MCF 10A (cell line): ENCODE measurements at regions not wholly inside any gene's neighbourhood (a gene's known extent, or its start where the extent isn't known, plus 50 kb on each side); places are given as distances from the start of the nearest gene placed in this dataset.

Experiments
- BruUV-seq: library from RNA; stranded (reverse); fragments of 400-500 nt; replicated peaks from 2 replicates; lab custom pipeline; 2021; lab: Mats Ljungman, UMichigan
- CTCF ChIA-PET: fragments of 300-600 bp; sonication (Branson Sonifier 250); formaldehyde crosslinking; extraction: SDS; loops from one replicate; lab custom pipeline; 2021; ENCODE audit warnings: antibody characterized with exemption, inconsistent platforms; lab: Yijun Ruan, JAX
- POLR2A ChIA-PET: fragments of 300-600, 350-650 bp; sonication (Branson Sonifier 250); formaldehyde crosslinking; extraction: SDS; loops from one replicate; lab custom pipeline; 2020; ENCODE audit warnings: antibody characterized with exemption, inconsistent platforms; lab: Yijun Ruan, JAX
- DNase-seq: peaks from one replicate; pipeline ENCODE4 v3.0.0-alpha.2; 2018; ENCODE audit not compliant: unreplicated experiment
- H3K27ac Mint-ChIP-seq: one replicate; pipeline ENCODE4 v1.8.0; 2022; ENCODE audit warnings: mild to moderate bottlenecking, low read depth, mixed read lengths; ENCODE audit not compliant: unreplicated experiment
- H3K27me3 Mint-ChIP-seq: one replicate; pipeline ENCODE4 v1.8.0; 2022; ENCODE audit warnings: mixed read lengths; ENCODE audit not compliant: insufficient read depth, unreplicated experiment
- H3K36me3 Mint-ChIP-seq: one replicate; pipeline ENCODE4 v1.8.0; 2022; ENCODE audit warnings: mild to moderate bottlenecking, moderate library complexity, mixed read lengths; ENCODE audit not compliant: insufficient read depth, unreplicated experiment
- H3K4me1 Mint-ChIP-seq: one replicate; pipeline ENCODE4 v1.8.0; 2022; ENCODE audit warnings: mixed read lengths; ENCODE audit not compliant: insufficient read depth, unreplicated experiment
- H3K4me3 Mint-ChIP-seq: one replicate; pipeline ENCODE4 v1.8.0; 2022; ENCODE audit warnings: mild to moderate bottlenecking, moderate library complexity, mixed read lengths; ENCODE audit not compliant: unreplicated experiment
- H3K9me3 Mint-ChIP-seq: one replicate; pipeline ENCODE4 v1.8.0; 2022; ENCODE audit warnings: mixed read lengths; ENCODE audit not compliant: unreplicated experiment
- CTCF ChIP-seq: fragments of 200-600 bp; IDR thresholded peaks from one replicate; pipeline ENCODE4 v1.8.0; 2022; ENCODE audit warnings: antibody characterized with exemption, mild to moderate bottlenecking; ENCODE audit not compliant: unreplicated experiment
- intact Hi-C: fragments of 100-400 bp; cut with micrococcal nuclease; formaldehyde crosslinking; loops from 2 replicates; pipeline ENCODE4 v1.14.1; 2022

- no TSS peak for BruUV-seq
- intact Hi-C loops: no loop called here
- no peak for TF ChIP-seq CTCF
- no peaks in the 10 kb centered on the region for H3K36me3 Mint-ChIP-seq
- H3K9me3 Mint-ChIP-seq: peaks cover 12% of the 10 kb centered on the region
- no peak for DNase-seq
- H3K27me3 Mint-ChIP-seq: no peaks in the 10 kb centered on the region
- no peak overlapping the region for H3K27ac Mint-ChIP-seq
- CTCF ChIA-PET: no interaction called here
- POLR2A ChIA-PET: no interaction called here
- no peak overlapping the region for H3K4me3 Mint-ChIP-seq
- peaks cover 41% of the 10 kb centered on the region for H3K4me1 Mint-ChIP-seq
Observed at GRCh38 chr2:128729051-128729450, 410.4 kb upstream of the HS6ST1 start.

GRCh38 chr2:128731994-128732650 is 413.5 kb upstream of the HS6ST1 start:
- BruUV-seq: no TSS peak
- ChIA-PET CTCF (interaction anchor here (0.7 kb wide), 1 partner anchor 456 kb away, joined by 4 read pairs; no protein-coding TSS in a partner anchor), POLR2A (interaction anchor here (0.6 to 1.1 kb wide), 4 partner anchors 12 to 77 kb away, joined by 3 to 4 read pairs (median 4); no protein-coding TSS in a partner anchor)
- no peak for TF ChIP-seq CTCF
- Mint-ChIP-seq H3K27ac (no peak overlapping the region), H3K9me3 (peaks cover 12% of the 10 kb centered on the region), H3K4me1 (peaks cover 32% of the 10 kb centered on the region), H3K36me3 (no peaks in the 10 kb centered on the region), H3K27me3 (no peaks in the 10 kb centered on the region), H3K4me3 (no peak overlapping the region)
- intact Hi-C loops: loop anchor here (10.0 kb wide), 1 partner anchor 1113 kb away; no protein-coding TSS in a partner anchor
- DNase-seq: no peak

GRCh38 chr2:128732976-128733431 is 414.3 kb upstream of the HS6ST1 start:
- Mint-ChIP-seq H3K9me3 (peaks cover 12% of the 10 kb centered on the region), H3K27ac (peak overlapping the region; percentile 54), H3K27me3 (no peaks in the 10 kb centered on the region), H3K4me3 (no peak overlapping the region), H3K4me1 (peaks cover 23% of the 10 kb centered on the region), H3K36me3 (no peaks in the 10 kb centered on the region)
- CTCF ChIA-PET: interaction anchor here (1.1 kb wide), 1 partner anchor 21 kb away, joined by 3 read pairs; no protein-coding TSS in a partner anchor
- DNase-seq: peak; percentile 92
- BruUV-seq: no TSS peak
- intact Hi-C loops: loop anchor here (10.0 kb wide), 1 partner anchor 1112 kb away; no protein-coding TSS in a partner anchor
- TF ChIP-seq CTCF: no peak
- POLR2A ChIA-PET: interaction anchor here (0.8 to 1.1 kb wide), 3 partner anchors 11 to 76 kb away, joined by 3 to 4 read pairs (median 3); no protein-coding TSS in a partner anchor

- POLR2A ChIA-PET: interaction anchor here (1.0 to 1.1 kb wide), 2 partner anchors 72 to 75 kb away, joined by 3 to 4 read pairs; no protein-coding TSS in a partner anchor
- no TSS peak for BruUV-seq
- no peaks in the 10 kb centered on the region for H3K27me3 Mint-ChIP-seq
- H3K27ac Mint-ChIP-seq: peak overlapping the region; percentile 54
- peaks cover 8% of the 10 kb centered on the region for H3K9me3 Mint-ChIP-seq
- CTCF ChIA-PET: interaction anchor here (0.6 to 1.1 kb wide), 6 partner anchors 11 to 568 kb away, joined by 3 to 6 read pairs (median 3); no protein-coding TSS in a partner anchor
- intact Hi-C loops: loop anchor here (10.0 kb wide), 1 partner anchor 1111 kb away; no protein-coding TSS in a partner anchor
- DNase-seq: no peak
- peaks cover 19% of the 10 kb centered on the region for H3K4me1 Mint-ChIP-seq
- no peak for TF ChIP-seq CTCF
- no peak overlapping the region for H3K4me3 Mint-ChIP-seq
- H3K36me3 Mint-ChIP-seq: no peaks in the 10 kb centered on the region
Observed at GRCh38 chr2:128733450-128733849, 414.8 kb upstream of the HS6ST1 start.
